ENCODE measurements at regions not wholly inside any gene's neighbourhood (a gene's known extent, or its start where the extent isn't known, plus 50 kb on each side); places are given as distances from the start of the nearest gene placed in this dataset.

- no peaks in the 10 kb centered on the region for H3K9me3 Mint-ChIP-seq
- no peaks in the 10 kb centered on the region for H3K27me3 Mint-ChIP-seq
- no peak overlapping the region for H3K4me3 Mint-ChIP-seq
- no peak overlapping the region for H3K27ac Mint-ChIP-seq
- ChIA-PET POLR2A (no interaction called here), CTCF (interaction anchor here (0.7 to 1.9 kb wide), 3 partner anchors 262 to 412 kb away, joined by 3 to 4 read pairs (median 4); no protein-coding TSS in a partner anchor)
- intact Hi-C loops (cut with micrococcal nuclease), result loop anchor here (10.0 kb wide), 2 partner anchors 136 to 536 kb away; no protein-coding TSS in a partner anchor
- peaks cover 37% of the 10 kb centered on the region for H3K4me1 Mint-ChIP-seq (ENCODE audit: low read depth)
- H3K36me3 Mint-ChIP-seq, result no peaks in the 10 kb centered on the region
- no peak for DNase-seq
These were observed 73.6 kb downstream of the COPS8 start for GRCh38 chr2:237159006-237159911.

- intact Hi-C loops (cut with micrococcal nuclease), result no loop called here
- Mint-ChIP-seq H3K4me1 (ENCODE audit: low read depth) (peaks cover 26% of the 10 kb centered on the region), H3K36me3 (no peaks in the 10 kb centered on the region), H3K9me3 (no peaks in the 10 kb centered on the region), H3K4me3 (no peak overlapping the region), H3K27ac (no peak overlapping the region), H3K27me3 (no peaks in the 10 kb centered on the region)
- CTCF ChIA-PET, result no interaction called here
- no peak for DNase-seq
- POLR2A ChIA-PET, result no interaction called here
These were observed 74.7 kb downstream of the COPS8 start for GRCh38 chr2:237160271-237160919.

GRCh38 chr2:237161189-237161588 lies 75.5 kb downstream of the COPS8 start:
- intact Hi-C loops (cut with micrococcal nuclease), result no loop called here
- no peak overlapping the region for H3K4me3 Mint-ChIP-seq
- POLR2A ChIA-PET, result no interaction called here
- peaks cover 4% of the 10 kb centered on the region for H3K27me3 Mint-ChIP-seq
- peaks cover 18% of the 10 kb centered on the region for H3K4me1 Mint-ChIP-seq (ENCODE audit: low read depth)
- CTCF ChIA-PET, result interaction anchor here (1.1 kb wide), 1 partner anchor 314 kb away, joined by 3 read pairs; no protein-coding TSS in a partner anchor
- H3K36me3 Mint-ChIP-seq, result no peaks in the 10 kb centered on the region
- no peak for DNase-seq
- no peak overlapping the region for H3K27ac Mint-ChIP-seq
- no peaks in the 10 kb centered on the region for H3K9me3 Mint-ChIP-seq

GRCh38 chr2:237162959-237163358 lies 77.3 kb downstream of the COPS8 start:
- Mint-ChIP-seq H3K27me3 (peaks cover 4% of the 10 kb centered on the region), H3K36me3 (no peaks in the 10 kb centered on the region), H3K4me3 (no peak overlapping the region), H3K4me1 (ENCODE audit: low read depth) (peaks cover 9% of the 10 kb centered on the region), H3K27ac (no peak overlapping the region), H3K9me3 (peaks cover 2% of the 10 kb centered on the region)
- ChIA-PET POLR2A (no interaction called here), CTCF (interaction anchor here (0.8 kb wide), 1 partner anchor 40 kb away, joined by 3 read pairs; no protein-coding TSS in a partner anchor)
- no peak for DNase-seq
- intact Hi-C loops (cut with micrococcal nuclease), result no loop called here

GRCh38 chr2:237164474-237165042 lies 78.9 kb downstream of the COPS8 start:
- no peak for DNase-seq
- POLR2A ChIA-PET, result no interaction called here

GRCh38 chr2:237165405-237166276 lies 80.0 kb downstream of the COPS8 start:
- intact Hi-C loops (cut with micrococcal nuclease), result no loop called here
- no peaks in the 10 kb centered on the region for H3K4me1 Mint-ChIP-seq (ENCODE audit: low read depth)
- no peak overlapping the region for H3K4me3 Mint-ChIP-seq
- ChIA-PET POLR2A (no interaction called here), CTCF (interaction anchor here (0.6 to 2.1 kb wide), 13 partner anchors 9 to 406 kb away, joined by 3 to 12 read pairs (median 6); no protein-coding TSS in a partner anchor)
- no peak overlapping the region for H3K27ac Mint-ChIP-seq
- DNase-seq, result no peak
- no peaks in the 10 kb centered on the region for H3K36me3 Mint-ChIP-seq
- peaks cover 5% of the 10 kb centered on the region for H3K27me3 Mint-ChIP-seq
- peaks cover 13% of the 10 kb centered on the region for H3K9me3 Mint-ChIP-seq

More at GRCh38 chr2:237164474-237165042, 78.9 kb downstream of the COPS8 start:
- Mint-ChIP-seq H3K4me1 (ENCODE audit: low read depth) (peaks cover under 1% of the 10 kb centered on the region), H3K9me3 (peaks cover 13% of the 10 kb centered on the region), H3K4me3 (no peak overlapping the region), H3K27me3 (peaks cover 5% of the 10 kb centered on the region), H3K36me3 (no peaks in the 10 kb centered on the region), H3K27ac (no peak overlapping the region)
- intact Hi-C loops (cut with micrococcal nuclease), result no loop called here
- CTCF ChIA-PET, result interaction anchor here (0.6 to 2.1 kb wide), 9 partner anchors 8 to 407 kb away, joined by 3 to 12 read pairs (median 6); no protein-coding TSS in a partner anchor

- Mint-ChIP-seq H3K36me3 (no peaks in the 10 kb centered on the region), H3K4me1 (ENCODE audit: low read depth) (no peaks in the 10 kb centered on the region), H3K9me3 (peaks cover 13% of the 10 kb centered on the region), H3K27ac (no peak overlapping the region), H3K4me3 (no peak overlapping the region), H3K27me3 (peaks cover 5% of the 10 kb centered on the region)
- DNase-seq, result no peak
- intact Hi-C loops (cut with micrococcal nuclease), result no loop called here
- POLR2A ChIA-PET, result no interaction called here
- CTCF ChIA-PET, result interaction anchor here (2.0 kb wide), 1 partner anchor 13 kb away, joined by 7 read pairs; no protein-coding TSS in a partner anchor
These were observed 81.3 kb downstream of the COPS8 start for GRCh38 chr2:237167038-237167437.

- no peaks in the 10 kb centered on the region for H3K36me3 Mint-ChIP-seq
- CTCF ChIA-PET, result no interaction called here
- POLR2A ChIA-PET, result no interaction called here
- H3K4me3 Mint-ChIP-seq, result no peak overlapping the region
- no peaks in the 10 kb centered on the region for H3K4me1 Mint-ChIP-seq (ENCODE audit: low read depth)
- no peak overlapping the region for H3K27ac Mint-ChIP-seq
- peaks cover 13% of the 10 kb centered on the region for H3K9me3 Mint-ChIP-seq
- no peak for DNase-seq
- intact Hi-C loops (cut with micrococcal nuclease), result no loop called here
- H3K27me3 Mint-ChIP-seq, result peaks cover 5% of the 10 kb centered on the region
These were observed 82.2 kb downstream of the COPS8 start for GRCh38 chr2:237167934-237168333.

GRCh38 chr2:237170020-237170419 lies 84.3 kb downstream of the COPS8 start:
- H3K4me1 Mint-ChIP-seq (ENCODE audit: low read depth), result no peaks in the 10 kb centered on the region
- H3K9me3 Mint-ChIP-seq, result peaks cover 18% of the 10 kb centered on the region
- peaks cover 8% of the 10 kb centered on the region for H3K27me3 Mint-ChIP-seq
- DNase-seq, result no peak
- H3K36me3 Mint-ChIP-seq, result no peaks in the 10 kb centered on the region
- POLR2A ChIA-PET, result no interaction called here
- H3K4me3 Mint-ChIP-seq, result no peak overlapping the region
- CTCF ChIA-PET, result no interaction called here
- H3K27ac Mint-ChIP-seq, result no peak overlapping the region
- intact Hi-C loops (cut with micrococcal nuclease), result no loop called here

- intact Hi-C loops (cut with micrococcal nuclease), result no loop called here
- peaks cover 18% of the 10 kb centered on the region for H3K9me3 Mint-ChIP-seq
- peaks cover 13% of the 10 kb centered on the region for H3K27me3 Mint-ChIP-seq
- ChIA-PET POLR2A (no interaction called here), CTCF (no interaction called here)
- H3K36me3 Mint-ChIP-seq, result no peaks in the 10 kb centered on the region
- no peaks in the 10 kb centered on the region for H3K4me1 Mint-ChIP-seq (ENCODE audit: low read depth)
- H3K27ac Mint-ChIP-seq, result no peak overlapping the region
- no peak overlapping the region for H3K4me3 Mint-ChIP-seq
- no peak for DNase-seq
These were observed 85.7 kb downstream of the COPS8 start for GRCh38 chr2:237171396-237171795.

- no peak overlapping the region for H3K27ac Mint-ChIP-seq
- H3K27me3 Mint-ChIP-seq, result peaks cover 13% of the 10 kb centered on the region
- intact Hi-C loops (cut with micrococcal nuclease), result no loop called here
- H3K9me3 Mint-ChIP-seq, result peaks cover 18% of the 10 kb centered on the region
- DNase-seq, result no peak
- H3K4me3 Mint-ChIP-seq, result no peak overlapping the region
- no peaks in the 10 kb centered on the region for H3K36me3 Mint-ChIP-seq
- H3K4me1 Mint-ChIP-seq (ENCODE audit: low read depth), result no peaks in the 10 kb centered on the region
- ChIA-PET CTCF (no interaction called here), POLR2A (no interaction called here)
These were observed 86.2 kb downstream of the COPS8 start for GRCh38 chr2:237171881-237172280.
